Left renal cortex interstitium (tissue), 4 donors: ENCODE measurements at regions not wholly inside any gene's neighbourhood (a gene's known extent, or its start where the extent isn't known, plus 50 kb on each side); places are given as distances from the start of the nearest gene placed in this dataset.
"Not testable (repeated sequence)": the region's sequence is repeated elsewhere in the genome, so short reads cannot be mapped to it uniquely, and the experiment has no call there.

Experiments used
- DNase-seq, 4 donors: peaks; one replicate each; pipeline ENCODE4 v3.0.0-alpha.2; 2013; ENCODE audit warnings: low read depth in 4 of 4, low spot score in 2 of 4, missing footprints in 1 of 4

DNA sequence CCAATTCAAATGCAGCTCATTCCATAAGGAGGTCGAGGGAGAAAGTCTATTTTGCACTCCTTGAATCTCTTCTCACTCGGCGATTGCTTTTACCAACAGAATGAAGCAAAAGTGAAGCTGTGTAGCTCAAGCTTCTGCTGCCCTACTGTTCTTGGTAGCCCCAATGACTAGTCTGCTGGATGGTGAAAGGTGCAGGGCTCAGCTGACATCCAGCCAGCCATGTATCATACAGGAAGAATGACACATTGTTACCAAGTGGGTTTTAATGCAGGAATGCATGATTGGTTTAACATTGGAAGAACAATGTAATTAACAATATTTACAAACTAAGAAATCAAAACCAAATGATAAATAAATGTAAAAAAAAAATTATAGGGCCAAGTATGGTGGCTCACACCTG lies 286.2 kb upstream of the HSFY2 start:
- no peak for DNase-seq

DNA sequence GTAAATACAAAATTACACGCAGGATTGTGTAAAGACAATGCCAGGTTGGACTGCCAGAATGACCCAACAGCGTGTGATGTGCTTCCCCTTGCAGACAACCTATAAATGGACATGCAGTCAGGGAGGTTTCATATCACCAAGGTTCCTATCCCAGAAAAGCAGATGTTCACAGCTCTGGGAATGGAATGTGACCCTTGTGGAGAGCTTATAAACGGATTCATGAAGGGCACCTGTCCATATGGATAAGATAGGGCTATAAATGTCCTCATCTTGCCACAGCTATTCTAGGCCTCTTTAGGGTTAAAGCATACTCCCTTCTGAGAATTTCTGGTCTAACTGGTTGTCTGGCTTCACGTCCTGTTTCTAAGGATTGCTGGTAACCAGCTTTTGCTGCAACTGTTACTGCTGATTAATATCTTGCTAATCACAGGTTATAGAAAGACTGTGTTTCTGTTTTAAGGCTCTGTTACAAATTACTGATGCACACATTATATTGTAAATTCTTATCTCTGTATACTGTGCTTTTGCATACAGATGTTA lies 285.4 kb upstream of the HSFY2 start:
- DNase-seq: no peak

DNA sequence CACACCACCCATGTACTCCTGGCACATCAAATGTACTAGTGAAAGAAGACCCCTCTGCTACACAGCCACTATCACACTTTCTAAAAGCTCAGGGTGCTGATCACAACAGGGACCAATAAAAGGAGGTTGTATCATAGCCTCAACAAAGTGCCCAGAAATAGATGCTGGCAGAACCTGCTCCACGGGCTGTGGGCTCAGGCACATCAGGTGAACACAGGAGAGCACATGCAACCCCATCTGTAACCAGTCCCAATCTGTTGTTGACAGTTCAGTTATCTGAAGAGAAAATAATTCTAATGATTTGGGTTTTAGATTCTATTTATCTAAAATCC lies 282.6 kb upstream of the HSFY2 start:
- DNase-seq: no peak

DNA sequence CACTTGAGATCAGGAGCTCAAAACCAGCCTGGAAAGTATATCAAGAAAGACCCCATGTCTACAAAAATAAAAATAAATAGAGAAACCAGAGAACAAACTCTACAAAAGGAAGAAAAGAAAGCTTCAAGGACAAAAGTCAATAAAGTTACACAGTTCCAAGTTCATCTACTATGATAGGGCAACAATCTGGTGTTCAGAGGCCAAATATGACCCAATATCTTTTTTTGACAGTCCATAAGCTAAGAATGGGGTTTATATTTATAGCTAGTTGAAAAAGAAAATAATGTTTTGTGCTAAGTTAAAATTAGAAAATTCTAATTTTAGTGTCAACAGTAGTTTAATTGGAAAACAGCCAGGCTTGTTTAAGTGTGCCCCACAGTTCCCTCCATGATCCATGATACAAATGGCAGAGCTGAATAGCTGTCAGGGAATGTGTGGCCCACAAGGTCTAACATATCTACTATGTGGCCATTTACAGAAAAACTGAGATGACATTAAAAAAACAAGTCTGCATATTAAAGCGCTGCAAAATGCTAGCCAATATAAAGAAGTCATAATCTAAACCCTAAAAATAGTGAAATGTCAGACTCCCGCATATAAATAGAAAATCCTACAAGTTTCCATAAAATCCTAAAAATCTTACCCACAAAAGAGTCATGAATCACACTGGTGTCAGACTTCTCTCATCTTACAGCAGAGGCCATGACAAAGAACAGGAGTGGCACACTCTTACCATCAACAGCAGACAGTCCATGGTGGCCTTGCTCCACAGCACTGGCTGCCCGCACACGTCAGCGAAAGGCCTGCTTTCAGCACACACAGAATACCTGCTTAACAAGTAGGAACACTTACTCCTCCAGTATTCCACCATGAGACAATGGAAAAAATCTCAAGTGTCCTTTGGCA lies 281.9 kb upstream of the HSFY2 start:
- no peak for DNase-seq

DNA sequence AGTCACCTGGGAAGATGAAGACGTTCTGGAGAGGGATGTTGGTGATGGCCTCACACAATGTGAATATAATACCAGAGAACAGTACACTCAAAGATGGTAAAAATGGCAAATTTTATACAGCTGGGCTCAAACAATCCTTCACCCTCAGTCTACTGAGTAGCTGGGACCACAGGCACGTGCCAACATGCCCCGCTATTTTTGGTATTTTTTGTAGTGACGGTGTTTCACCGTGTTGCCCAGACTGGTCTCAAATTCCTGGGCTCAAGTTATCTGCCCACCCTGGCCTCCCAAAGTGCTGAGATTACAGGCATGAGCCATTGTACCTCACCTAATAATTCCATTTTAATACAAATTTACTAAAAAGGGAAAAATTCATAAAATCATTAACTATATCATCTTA lies 280.3 kb upstream of the HSFY2 start:
- DNase-seq: no peak

DNA sequence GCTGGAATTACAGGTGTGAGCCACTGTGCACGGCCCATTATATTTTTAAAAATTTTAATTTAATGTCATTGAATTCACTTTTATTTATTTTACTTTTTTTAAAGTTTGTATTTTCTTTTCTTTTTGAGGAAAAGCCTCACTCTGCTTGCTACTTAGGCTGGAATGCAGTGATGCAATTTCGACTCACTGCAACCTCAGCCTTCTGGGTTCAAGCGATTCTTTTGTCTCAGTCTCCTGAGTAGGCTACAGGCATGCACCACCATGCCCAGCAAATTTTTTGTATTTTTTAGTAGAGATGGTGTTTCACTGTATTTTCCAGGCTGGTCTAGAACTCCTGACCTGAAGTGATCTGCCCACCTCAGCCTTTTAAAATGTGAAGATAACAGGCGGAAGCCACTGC lies 277.5 kb upstream of the HSFY2 start:
- DNase-seq: no peak

DNA sequence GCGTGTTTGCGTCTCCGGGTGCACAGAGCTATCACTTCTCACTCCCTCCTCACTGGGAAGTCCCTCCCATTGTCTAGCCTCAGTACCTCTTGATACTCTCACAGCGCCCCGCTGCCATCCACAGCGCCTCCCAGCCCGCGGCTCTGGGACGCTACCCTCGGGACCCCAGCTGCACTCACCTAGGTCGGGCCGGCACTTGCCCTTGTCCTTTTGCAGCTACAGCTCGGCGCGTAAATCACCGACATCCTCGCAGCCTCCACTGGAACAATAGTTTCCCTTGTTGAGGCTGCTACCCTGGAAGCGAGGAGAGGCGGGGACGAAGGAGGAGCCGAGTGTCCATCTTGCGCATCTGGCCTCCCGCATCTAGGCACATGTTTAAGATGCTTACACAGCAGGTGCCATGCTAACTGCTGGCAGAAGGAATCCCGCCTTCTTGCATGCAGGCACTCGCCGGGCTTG lies 269.5 kb upstream of the HSFY2 start:
- DNase-seq: no peak

DNA sequence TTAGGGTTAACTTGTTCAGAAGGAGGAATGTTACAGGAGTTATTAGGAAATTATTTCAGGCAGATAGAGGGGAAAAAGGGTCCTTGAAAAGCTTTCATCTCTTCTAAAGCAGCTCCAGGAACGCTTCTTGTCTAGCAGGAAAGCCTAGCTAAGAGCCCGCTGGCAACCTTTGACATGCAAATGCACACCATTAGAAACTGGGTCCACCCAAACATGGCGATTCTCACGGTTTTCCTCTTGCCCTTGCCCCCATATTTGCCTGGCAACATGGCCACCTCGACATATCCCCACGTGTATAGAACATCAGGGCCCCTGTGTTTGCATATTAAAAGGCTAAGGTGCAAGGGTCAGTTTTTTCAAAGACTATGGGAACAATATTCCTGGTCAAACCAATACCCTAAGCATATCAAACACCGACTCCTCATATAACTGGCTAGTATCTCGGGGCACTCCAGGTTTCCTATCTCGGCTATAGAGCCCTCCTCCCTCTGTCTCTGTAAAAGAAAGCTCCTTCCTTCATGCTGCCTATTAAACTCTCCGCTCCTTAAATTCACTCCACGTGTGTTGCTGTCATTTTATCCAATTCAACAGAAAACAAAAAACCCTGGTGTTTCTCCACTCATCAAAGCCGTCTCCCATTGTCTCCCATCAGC lies 268.9 kb upstream of the HSFY2 start:
- no peak for DNase-seq

DNA sequence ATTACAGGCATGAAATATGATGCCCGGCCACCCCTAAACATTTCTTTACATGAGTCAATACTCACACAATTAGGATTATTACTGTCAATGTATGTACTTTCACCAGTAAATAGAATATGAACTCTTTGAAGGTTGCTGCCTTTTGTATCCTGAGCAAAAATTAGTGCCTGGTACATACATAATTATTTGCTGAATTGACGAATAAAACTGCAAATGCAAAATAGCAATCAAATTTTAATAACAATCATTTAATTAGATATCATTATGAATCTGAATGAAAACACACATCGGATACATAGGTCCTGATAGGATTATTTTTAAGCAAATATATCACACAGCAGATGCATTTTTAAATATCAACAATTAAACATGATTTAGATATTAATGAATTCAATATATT lies 253.1 kb upstream of the HSFY2 start:
- no peak for DNase-seq

DNA sequence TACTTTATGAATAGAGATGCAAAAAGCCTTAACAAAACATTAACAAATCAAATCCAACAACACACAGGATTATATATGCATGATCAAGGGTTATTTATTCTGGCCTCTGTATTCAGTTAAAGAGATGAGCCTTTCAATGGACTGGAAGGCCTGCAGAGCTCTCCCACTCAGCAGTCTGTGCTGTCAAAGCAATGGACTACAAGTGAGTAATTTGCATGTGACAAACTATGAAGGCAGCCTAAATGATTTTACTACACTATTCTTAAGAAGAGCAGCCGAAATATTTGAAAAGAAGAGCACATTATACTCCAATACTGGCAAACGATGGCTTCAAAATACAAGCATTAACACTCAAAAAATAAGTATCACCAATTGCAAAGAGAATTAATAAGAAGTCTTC lies 250.4 kb upstream of the HSFY2 start:
- no peak for DNase-seq

DNA sequence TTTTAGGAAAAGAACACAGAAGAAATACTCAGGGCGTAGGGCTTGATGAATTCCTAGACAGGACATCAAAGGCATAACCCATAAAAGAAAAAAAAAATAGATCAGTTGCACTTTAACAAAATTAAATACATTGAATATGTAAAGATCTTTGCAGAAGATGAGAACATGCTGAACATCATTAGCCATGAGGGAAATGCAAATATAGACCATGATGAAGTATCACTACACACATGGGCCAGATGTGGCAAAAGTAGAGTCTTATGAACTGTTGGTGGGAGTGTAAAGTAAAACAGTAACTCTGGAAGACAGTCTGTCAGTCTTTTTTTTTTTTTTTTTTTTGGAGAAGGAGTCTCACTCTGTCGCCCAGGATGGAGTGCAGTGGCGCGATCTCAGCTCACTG lies 246.7 kb upstream of the HSFY2 start:
- DNase-seq: no peak

DNA sequence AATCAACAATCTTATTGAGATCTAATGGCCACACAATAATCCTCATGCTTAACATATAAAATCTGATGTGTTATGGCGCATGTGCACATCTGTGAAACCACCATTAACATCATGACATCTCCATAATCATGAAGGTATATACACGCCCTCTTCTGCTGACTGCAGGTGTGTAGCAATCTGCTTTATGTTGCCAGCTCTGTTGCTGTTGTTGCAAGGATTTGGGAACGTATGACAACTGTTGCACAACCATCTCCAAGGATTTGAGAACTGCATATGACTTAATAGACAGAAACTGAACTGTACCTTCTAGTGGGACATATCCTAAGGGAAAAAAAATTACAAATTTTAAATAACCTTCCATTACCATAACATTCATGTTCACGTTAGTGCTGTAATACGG lies 243.5 kb upstream of the HSFY2 start:
- DNase-seq: no peak

DNA sequence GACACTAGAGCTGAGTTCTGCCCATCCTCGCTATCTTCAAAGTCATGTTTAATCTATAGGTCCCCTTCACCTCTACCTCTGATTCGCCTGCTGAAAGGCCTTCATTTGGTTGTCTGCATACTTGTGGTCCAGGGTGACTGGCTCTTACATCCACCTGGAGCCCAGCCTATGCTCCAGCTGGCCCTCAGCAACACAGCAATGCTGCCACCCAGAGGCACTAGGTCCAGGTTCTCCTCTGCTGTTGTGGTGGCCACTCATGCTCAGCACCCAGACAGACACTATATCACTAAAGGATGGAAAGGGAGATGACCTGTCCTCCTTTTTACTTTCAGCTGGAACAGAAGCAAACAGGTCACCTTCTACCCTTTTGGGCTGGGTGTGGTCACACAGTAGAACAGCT lies 242.3 kb upstream of the HSFY2 start:
- no peak for DNase-seq

DNA sequence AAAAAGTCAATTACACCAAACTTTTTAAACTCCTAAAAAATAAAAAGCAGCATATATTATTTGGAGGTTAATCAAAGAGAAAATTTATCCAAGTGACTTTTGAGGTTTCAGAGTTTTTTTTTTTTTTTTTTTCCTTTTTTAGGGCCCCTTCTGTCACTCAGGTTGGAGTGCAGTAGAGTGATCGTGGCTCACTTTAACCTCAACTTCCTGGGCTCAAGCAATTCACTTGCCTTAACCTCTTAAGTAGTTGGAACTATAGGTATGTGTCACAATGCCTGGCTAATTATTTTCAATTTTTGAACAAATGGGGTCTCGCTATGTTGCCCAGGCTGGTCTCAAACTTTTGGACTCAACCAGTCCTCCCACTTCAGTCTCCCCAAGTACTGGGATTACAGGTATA lies 241.7 kb upstream of the HSFY2 start:
- no peak for DNase-seq

DNA sequence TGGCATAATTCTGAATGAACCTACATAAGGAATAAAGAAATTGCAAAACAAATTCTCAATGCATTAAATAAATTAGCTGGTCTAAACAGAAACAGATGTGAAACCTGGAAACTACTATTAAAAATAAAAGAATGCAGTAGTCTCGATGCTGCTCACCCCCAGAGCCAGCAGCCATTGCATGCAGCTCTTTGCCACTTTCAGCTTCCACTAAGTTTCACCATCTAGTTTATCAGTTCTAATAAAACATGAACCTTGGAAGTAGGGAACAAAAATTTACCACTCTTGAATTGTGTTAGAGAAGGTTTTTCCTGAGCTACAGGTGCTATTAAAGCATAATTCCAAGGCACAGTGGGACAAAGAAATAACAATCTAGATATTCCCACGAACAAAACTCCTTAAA lies 239.4 kb upstream of the HSFY2 start:
- no peak for DNase-seq

DNA sequence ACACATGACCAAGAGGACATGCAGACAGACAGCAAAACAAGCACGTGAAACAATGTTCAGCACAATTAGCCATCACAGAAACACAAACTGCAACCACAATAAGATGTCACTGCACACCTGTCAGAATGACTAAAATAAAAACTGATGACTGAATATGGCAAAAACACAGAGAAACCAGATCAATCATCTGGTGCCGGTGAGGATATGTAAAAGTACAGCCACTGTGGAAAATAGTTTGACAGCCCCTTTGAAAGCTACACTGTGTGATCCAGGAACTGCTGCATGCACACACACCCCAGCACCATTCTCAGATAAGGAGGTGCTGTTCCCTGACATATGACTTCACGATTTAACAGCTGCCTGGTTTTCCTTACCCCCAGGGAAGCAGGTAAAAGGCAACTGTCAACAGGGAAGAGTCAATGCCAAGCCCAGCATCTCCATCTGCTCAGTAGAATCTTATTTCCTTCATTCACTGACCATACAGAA lies 238.1 kb upstream of the HSFY2 start:
- no peak for DNase-seq

DNA sequence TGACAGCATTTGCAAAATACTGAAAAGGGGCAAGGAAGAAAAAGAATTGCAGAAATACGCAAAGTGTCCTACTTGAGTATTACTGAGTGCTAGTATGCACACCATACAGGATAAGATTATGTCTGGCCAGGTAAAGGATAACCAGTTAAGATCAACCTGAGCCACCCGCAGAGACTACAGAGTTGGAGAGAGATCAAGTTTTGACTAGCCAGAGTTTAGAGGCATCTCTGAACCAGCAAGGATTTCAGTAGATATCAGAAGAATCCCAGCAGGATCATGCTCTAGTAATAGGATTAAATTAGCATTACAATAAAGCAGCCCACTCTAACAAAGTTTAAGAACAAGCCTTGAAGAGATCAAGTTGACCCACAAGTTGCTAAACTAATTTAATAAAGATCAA lies 232.7 kb upstream of the HSFY2 start:
- DNase-seq: no peak

DNA sequence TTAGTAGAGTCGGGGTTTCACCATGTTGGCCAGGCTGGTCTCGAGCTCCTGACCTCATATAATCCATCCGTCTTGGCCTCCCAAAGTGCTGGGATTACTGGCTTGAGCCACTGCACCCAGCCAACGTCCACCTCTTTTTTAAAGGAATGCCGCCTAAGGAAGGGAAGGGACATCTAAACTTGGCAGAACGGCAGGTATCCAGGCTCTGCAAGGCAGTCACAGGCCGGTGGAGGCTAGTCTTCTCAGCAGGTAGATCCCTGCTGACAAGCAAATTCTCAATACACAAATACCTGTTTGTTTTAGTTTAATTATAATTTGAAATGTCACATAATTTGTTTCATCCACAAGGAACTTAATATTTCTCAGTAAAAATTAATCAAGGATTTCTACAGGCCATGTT lies 232.0 kb upstream of the HSFY2 start:
- no peak for DNase-seq

DNA sequence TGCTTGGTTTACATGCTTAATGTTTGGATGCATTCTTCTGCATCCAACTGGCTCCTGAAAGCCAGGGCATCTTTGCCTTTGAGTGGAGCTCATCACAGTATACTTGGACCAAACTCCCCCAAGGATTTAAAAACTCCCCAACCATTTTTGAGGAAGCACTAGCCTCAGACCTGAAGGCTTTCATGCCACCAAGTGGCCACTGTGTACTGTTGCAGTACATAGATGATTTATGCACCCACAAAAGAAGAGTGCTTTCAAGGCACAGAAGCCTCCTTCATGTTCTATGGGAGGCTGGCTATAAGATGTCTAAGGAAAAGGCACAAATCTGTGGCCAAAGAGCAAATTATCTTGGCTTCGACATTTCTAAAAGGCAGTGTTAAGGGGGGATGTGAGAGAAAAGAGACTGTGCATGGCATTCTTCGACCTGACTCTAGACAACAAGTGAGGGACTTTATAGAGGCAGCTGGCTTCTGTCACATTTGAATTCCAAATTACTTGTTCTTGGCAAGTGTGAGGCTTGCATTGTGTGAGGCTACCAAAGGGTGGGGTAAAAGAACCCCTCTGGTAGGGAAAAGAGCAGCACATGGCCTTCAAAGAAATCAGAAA lies 224.2 kb upstream of the HSFY2 start:
- DNase-seq: no peak

DNA sequence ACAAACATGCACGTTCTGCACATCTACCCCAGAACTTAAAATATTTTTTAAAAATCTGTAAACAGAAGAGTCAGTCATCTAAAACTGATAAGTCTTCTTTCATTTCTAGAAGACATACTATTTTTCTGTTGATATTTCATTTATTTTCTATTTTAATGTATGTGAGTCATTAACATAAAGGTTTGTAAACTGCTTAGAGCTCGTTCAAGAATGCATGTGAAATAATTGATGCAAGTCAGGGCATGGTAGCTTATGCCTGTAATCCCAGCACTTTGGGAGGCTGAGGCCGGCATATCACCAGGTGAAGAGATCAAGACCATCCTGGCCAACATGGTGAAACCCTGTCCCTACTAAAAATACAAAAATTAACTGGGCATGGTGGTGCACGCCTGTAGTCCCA lies 219.9 kb upstream of the HSFY2 start:
- no peak for DNase-seq

DNA sequence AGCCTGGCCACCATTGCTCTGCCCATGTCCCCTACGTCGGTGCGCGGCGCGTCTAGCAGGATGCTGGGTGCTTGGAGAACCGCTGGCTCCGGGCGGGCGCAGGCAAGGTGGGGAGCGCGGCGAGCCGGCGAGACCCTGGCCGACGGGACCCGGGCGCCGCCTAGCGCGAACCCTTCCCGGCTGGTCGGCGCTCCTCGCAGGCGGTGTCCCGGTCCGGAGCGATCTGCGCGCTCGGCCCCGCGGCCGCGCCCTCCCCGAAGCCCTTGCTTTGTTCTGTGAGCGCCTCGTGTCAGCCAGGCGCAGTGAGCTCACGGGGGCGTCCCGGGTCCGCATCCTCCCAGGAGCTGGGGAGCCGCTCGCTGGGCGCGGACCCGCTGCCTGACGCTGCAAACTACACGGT lies 219.1 kb upstream of the HSFY2 start:
- DNase-seq: not testable (repeated sequence)

DNA sequence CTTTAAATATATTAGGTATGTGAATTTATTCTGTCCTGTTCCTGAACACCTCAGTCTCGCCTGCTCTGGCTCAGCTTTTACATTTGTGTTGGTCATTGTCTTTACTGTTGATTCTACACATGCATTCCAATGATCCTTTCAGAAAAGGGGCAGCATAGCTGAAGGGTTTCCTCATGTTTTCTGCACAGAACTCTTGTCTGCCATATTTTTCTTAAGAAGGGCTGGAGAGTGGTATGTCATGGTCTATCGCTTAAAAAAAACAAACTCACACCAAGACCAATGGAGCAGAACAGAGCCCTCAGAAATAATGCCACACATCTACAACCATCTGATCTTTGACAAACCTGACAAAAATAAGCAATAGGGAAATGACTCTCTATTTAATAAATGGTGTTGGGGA lies 215.8 kb upstream of the HSFY2 start:
- no peak for DNase-seq
